BE2C (cell line): ENCODE measurements at regions not wholly inside any gene's neighbourhood (a gene's known extent, or its start where the extent isn't known, plus 50 kb on each side); places are given as distances from the start of the nearest gene placed in this dataset.

Source experiments
- DNase-seq: peaks from one replicate; pipeline ENCODE4 v3.0.0-alpha.2; 2020
- H3K27me3 ChIP-seq: fragments of 250-450 bp; sonication (Bioruptor Pico); 2 replicates; pipeline ENCODE4 v1.5.1; 2020; ENCODE audit warnings: mild to moderate bottlenecking
- H3K36me3 ChIP-seq: fragments of 250-450 bp; sonication (Bioruptor Pico); 2 replicates; pipeline ENCODE4 v1.5.1; 2020; ENCODE audit warnings: mild to moderate bottlenecking
- H3K4me1 ChIP-seq: fragments of 250-450 bp; sonication (Bioruptor Pico); 2 replicates; pipeline ENCODE4 v1.5.1; 2020
- H3K4me3 ChIP-seq: 2 replicates; pipeline ENCODE4 v1.5.1; 2011; ENCODE audit warnings: low read depth, low read length
- H3K9me3 ChIP-seq: fragments of 250-450 bp; sonication (Bioruptor Pico); 2 replicates; pipeline ENCODE4 v1.5.1; 2020
- TF ChIP-seq, protein P1 (sequence below): IDR thresholded peaks from 2 replicates; pipeline ENCODE4 v1.5.1; 2012; ENCODE audit warnings: mild to moderate bottlenecking, low read depth, low read length

DNA sequence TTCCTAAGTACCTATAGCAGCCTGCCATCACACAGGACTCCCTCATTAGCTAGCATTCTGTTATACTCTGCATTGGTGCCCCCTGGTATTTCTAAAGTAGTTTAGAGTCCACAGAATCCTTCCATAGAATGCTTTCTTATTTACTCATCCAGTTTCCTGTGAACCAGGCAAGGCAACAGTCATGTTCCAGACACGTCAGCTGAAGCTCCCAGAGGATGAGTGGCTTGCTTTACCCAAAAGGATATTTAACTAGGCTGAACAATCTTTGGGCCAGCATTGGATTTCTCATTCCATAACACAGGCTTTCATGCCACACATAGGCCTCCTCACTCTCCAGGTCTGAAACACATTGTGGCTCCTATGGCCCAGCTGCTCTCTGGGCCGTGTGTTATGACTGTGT is 203.8 kb upstream of the MAP3K7 start:
- H3K9me3 ChIP-seq: no peaks in the 10 kb centered on the region
- H3K36me3 ChIP-seq: no peaks in the 10 kb centered on the region
- no peaks in the 10 kb centered on the region for H3K27me3 ChIP-seq
- no peaks in the 10 kb centered on the region for H3K4me1 ChIP-seq
- TF ChIP-seq, protein P1, sequence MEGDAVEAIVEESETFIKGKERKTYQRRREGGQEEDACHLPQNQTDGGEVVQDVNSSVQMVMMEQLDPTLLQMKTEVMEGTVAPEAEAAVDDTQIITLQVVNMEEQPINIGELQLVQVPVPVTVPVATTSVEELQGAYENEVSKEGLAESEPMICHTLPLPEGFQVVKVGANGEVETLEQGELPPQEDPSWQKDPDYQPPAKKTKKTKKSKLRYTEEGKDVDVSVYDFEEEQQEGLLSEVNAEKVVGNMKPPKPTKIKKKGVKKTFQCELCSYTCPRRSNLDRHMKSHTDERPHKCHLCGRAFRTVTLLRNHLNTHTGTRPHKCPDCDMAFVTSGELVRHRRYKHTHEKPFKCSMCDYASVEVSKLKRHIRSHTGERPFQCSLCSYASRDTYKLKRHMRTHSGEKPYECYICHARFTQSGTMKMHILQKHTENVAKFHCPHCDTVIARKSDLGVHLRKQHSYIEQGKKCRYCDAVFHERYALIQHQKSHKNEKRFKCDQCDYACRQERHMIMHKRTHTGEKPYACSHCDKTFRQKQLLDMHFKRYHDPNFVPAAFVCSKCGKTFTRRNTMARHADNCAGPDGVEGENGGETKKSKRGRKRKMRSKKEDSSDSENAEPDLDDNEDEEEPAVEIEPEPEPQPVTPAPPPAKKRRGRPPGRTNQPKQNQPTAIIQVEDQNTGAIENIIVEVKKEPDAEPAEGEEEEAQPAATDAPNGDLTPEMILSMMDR: no peak
- no peak overlapping the region for H3K4me3 ChIP-seq
- DNase-seq: no peak

DNA sequence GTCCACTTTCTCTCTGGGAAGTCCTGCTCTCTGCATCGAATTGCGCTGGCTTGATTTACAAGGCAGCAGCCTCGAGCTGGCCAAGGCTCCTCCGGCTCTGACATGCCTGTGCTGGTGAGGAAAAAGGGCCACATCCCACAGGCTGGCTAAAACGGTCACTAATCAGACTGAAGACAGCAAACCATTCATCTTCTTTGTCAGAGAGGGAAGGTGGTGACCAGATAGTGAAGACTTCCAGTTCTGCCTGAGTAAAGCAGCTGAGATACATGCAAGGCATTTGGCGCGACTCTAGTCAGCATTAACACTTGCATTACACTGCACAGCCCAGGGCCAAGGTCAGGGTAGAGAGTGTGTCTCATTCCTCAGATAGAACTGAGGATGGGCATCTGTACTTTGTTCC is 203.2 kb upstream of the MAP3K7 start:
- no peak for DNase-seq
- Histone ChIP-seq H3K9me3 (no peaks in the 10 kb centered on the region), H3K27me3 (no peaks in the 10 kb centered on the region), H3K4me3 (no peak overlapping the region), H3K36me3 (no peaks in the 10 kb centered on the region), H3K4me1 (no peaks in the 10 kb centered on the region)
- TF ChIP-seq, protein P1: no peak

DNA sequence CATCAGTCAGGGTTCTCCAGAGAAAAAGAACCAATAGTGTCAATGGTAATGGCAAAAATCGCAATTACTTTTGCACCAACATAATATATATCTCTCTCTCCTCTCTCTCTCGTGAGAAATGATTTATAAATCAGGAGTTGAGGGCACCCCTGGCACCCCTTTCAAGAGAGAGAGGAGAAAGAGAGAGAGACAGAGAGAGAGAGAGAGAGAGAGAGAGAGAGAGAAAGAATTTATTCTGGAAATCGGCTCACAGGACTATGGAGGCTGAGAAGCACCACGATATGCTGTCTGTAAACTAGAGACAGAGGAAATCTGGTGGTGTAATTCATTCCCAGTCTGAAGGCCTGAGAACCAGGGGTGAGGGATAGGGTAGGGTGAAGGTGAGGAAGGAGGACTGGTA is 201.9 kb upstream of the MAP3K7 start:
- H3K9me3 ChIP-seq: no peaks in the 10 kb centered on the region
- H3K27me3 ChIP-seq: no peaks in the 10 kb centered on the region
- TF ChIP-seq, protein P1: no peak
- no peak for DNase-seq
- H3K4me1 ChIP-seq: no peaks in the 10 kb centered on the region
- H3K4me3 ChIP-seq: no peak overlapping the region
- no peaks in the 10 kb centered on the region for H3K36me3 ChIP-seq

DNA sequence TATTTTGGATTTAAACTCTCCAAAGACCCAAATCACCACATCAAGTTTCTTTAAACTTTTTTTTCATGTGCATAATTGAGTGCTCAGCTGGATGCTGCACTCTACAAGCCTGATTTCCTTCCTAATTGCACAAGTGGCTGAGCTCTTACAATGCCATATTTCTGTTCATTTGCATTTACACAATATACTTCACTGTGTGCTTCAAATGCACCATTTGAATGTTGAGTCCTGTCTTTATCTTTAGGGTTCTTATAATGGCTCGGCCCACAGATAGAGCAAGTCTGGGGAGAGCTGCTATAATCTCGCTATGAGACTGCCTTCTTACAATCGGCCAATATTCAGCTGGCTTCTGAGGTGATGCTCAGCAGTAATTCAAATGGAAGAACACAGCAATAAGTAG is 200.6 kb upstream of the MAP3K7 start:
- DNase-seq: no peak
- H3K27me3 ChIP-seq: peaks cover 5% of the 10 kb centered on the region; the same call in 1 of the 2 replicates
- no peak overlapping the region for H3K4me3 ChIP-seq
- no peaks in the 10 kb centered on the region for H3K9me3 ChIP-seq
- TF ChIP-seq, protein P1: no peak
- no peaks in the 10 kb centered on the region for H3K4me1 ChIP-seq
- no peaks in the 10 kb centered on the region for H3K36me3 ChIP-seq

DNA sequence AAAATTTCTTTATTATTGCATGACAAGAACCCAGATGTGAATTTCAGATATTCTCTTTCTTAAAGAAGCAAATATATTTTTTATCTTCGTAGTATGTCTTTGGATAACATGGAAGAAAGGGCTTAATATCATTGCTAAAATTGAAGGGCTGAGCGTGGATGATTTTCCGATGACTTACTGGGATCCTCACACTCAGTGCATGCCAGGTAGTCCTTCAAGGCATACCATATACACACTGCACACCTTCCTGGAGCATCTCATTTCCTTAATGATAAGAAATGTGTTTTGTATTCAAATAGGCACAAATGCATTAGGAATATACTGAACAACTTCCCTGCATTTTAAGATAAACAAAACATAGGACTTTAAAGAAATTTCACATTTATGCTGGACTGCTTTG is 193.9 kb upstream of the MAP3K7 start:
- TF ChIP-seq, protein P1: no peak
- Histone ChIP-seq H3K9me3 (no peaks in the 10 kb centered on the region), H3K4me3 (no peak overlapping the region), H3K36me3 (no peaks in the 10 kb centered on the region), H3K27me3 (peaks cover 9% of the 10 kb centered on the region; the same call in 1 of the 2 replicates), H3K4me1 (no peaks in the 10 kb centered on the region)
- DNase-seq: no peak

DNA sequence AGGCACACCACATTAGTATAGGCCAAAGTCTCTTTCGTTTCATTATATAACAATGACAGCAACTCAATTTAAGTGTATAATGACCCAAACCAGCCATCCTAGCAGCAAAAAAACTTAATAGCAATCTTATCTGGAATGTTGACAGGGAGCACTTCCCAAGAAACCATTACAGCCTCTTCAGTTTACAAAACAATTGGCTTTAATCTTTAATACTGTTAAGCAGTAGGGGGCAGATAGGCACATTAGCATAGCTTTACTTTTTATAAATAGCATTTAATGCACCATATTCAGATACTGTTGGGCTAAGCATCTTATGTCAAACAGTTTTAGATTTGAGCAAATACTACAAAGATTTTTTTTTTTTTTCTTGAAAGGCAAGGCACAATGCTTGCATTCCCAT is 193.3 kb upstream of the MAP3K7 start:
- DNase-seq: no peak
- H3K27me3 ChIP-seq: peaks cover 9% of the 10 kb centered on the region; the same call in 1 of the 2 replicates
- TF ChIP-seq, protein P1: no peak

More for the DNA sequence above, 193.3 kb upstream of the MAP3K7 start:
- Histone ChIP-seq H3K36me3 (no peaks in the 10 kb centered on the region), H3K4me3 (no peak overlapping the region), H3K4me1 (no peaks in the 10 kb centered on the region), H3K9me3 (no peaks in the 10 kb centered on the region)
